Nephron progenitor cell (in vitro differentiated cells): ENCODE measurements at regions not wholly inside any gene's neighbourhood (a gene's known extent, or its start where the extent isn't known, plus 50 kb on each side); places are given as distances from the start of the nearest gene placed in this dataset.
A peak's percentile ranks its signal among the peaks of the same experiment; 100 is the strongest.

ENCODE experiments used
- DNase-seq: peaks from one replicate; pipeline ENCODE4 v3.0.0; 2021
- H3K27ac Mint-ChIP-seq: 2 replicates; pipeline ENCODE4 v1.8.0; 2021; ENCODE audit warnings: mild to moderate bottlenecking, moderate library complexity, mixed read lengths
- H3K27me3 Mint-ChIP-seq: 2 replicates; pipeline ENCODE4 v1.8.0; 2021; ENCODE audit warnings: mild to moderate bottlenecking, low read depth, mixed read lengths; ENCODE audit not compliant: poor library complexity
- H3K36me3 Mint-ChIP-seq: 2 replicates; pipeline ENCODE4 v1.8.0; 2021; ENCODE audit warnings: low read depth, mixed read lengths
- H3K4me1 Mint-ChIP-seq: 2 replicates; pipeline ENCODE4 v1.8.0; 2021; ENCODE audit warnings: mixed read lengths
- H3K4me3 Mint-ChIP-seq: 2 replicates; pipeline ENCODE4 v1.8.0; 2021; ENCODE audit warnings: mild to moderate bottlenecking, moderate library complexity, mixed read lengths
- H3K9me3 Mint-ChIP-seq: 2 replicates; pipeline ENCODE4 v1.8.0; 2021; ENCODE audit warnings: mild to moderate bottlenecking, moderate library complexity, mixed read lengths
- TF ChIP-seq, protein P1 (sequence below): fragments of 200-600 bp; sonication (generic); IDR thresholded peaks from 2 replicates; pipeline ENCODE4 v1.5.0; 2021; ENCODE audit warnings: antibody characterized with exemption

GRCh38 chr16:6343157-6343556 is 989.5 kb upstream of the RBFOX1 start:
- Mint-ChIP-seq H3K36me3 (no peaks in the 10 kb centered on the region), H3K27ac (no peak overlapping the region), H3K4me3 (no peak overlapping the region), H3K27me3 (peaks cover 2% of the 10 kb centered on the region), H3K9me3 (peaks cover 21% of the 10 kb centered on the region), H3K4me1 (no peaks in the 10 kb centered on the region)
- DNase-seq, result no peak
- TF ChIP-seq, protein P1, sequence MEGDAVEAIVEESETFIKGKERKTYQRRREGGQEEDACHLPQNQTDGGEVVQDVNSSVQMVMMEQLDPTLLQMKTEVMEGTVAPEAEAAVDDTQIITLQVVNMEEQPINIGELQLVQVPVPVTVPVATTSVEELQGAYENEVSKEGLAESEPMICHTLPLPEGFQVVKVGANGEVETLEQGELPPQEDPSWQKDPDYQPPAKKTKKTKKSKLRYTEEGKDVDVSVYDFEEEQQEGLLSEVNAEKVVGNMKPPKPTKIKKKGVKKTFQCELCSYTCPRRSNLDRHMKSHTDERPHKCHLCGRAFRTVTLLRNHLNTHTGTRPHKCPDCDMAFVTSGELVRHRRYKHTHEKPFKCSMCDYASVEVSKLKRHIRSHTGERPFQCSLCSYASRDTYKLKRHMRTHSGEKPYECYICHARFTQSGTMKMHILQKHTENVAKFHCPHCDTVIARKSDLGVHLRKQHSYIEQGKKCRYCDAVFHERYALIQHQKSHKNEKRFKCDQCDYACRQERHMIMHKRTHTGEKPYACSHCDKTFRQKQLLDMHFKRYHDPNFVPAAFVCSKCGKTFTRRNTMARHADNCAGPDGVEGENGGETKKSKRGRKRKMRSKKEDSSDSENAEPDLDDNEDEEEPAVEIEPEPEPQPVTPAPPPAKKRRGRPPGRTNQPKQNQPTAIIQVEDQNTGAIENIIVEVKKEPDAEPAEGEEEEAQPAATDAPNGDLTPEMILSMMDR, result no peak

GRCh38 chr16:6341981-6342380 is 990.7 kb upstream of the RBFOX1 start:
- DNase-seq, result no peak
- Mint-ChIP-seq H3K27me3 (peaks cover 2% of the 10 kb centered on the region), H3K4me3 (no peak overlapping the region), H3K4me1 (no peaks in the 10 kb centered on the region), H3K36me3 (no peaks in the 10 kb centered on the region), H3K27ac (no peak overlapping the region), H3K9me3 (peaks cover 21% of the 10 kb centered on the region)
- TF ChIP-seq, protein P1, result no peak

GRCh38 chr16:6335072-6335471 is 997.6 kb upstream of the RBFOX1 start:
- peaks cover 10% of the 10 kb centered on the region for H3K9me3 Mint-ChIP-seq
- peak; percentile 53 for DNase-seq
- no peaks in the 10 kb centered on the region for H3K4me1 Mint-ChIP-seq
- no peaks in the 10 kb centered on the region for H3K27me3 Mint-ChIP-seq
- TF ChIP-seq, protein P1, result peak; percentile 73
- no peak overlapping the region for H3K27ac Mint-ChIP-seq
- no peaks in the 10 kb centered on the region for H3K36me3 Mint-ChIP-seq
- H3K4me3 Mint-ChIP-seq, result no peak overlapping the region

- Mint-ChIP-seq H3K4me3 (no peak overlapping the region), H3K4me1 (no peaks in the 10 kb centered on the region), H3K9me3 (peaks cover 4% of the 10 kb centered on the region), H3K36me3 (no peaks in the 10 kb centered on the region), H3K27me3 (peaks cover 3% of the 10 kb centered on the region), H3K27ac (no peak overlapping the region)
- TF ChIP-seq, protein P1, result no peak
- DNase-seq, result no peak
Measured at GRCh38 chr16:6331770-6332169, 1000.9 kb upstream of the RBFOX1 start.

DNA sequence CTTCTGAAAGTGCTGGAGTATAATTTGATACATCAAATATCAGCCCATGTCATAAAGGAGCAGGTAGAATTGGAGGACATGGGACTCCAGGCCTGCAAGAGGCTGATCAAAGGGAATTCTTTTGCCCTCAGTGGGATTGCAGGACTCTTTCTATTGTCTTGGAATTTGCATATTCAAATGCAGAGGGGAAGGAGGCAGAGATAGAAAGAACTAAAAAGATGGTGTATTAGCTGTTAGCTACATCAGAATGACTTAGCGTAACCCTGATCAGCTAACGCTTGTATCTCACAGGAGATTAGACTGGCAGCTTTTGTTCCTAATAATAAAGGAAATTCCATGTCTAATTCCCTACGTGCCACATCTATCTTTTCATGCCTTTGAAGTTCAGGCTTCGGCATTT is 1014.7 kb upstream of the RBFOX1 start:
- Mint-ChIP-seq H3K4me1 (no peaks in the 10 kb centered on the region), H3K27ac (no peak overlapping the region), H3K9me3 (no peaks in the 10 kb centered on the region), H3K27me3 (no peaks in the 10 kb centered on the region), H3K4me3 (no peak overlapping the region), H3K36me3 (no peaks in the 10 kb centered on the region)
- TF ChIP-seq, protein P1, result no peak
- no peak for DNase-seq

DNA sequence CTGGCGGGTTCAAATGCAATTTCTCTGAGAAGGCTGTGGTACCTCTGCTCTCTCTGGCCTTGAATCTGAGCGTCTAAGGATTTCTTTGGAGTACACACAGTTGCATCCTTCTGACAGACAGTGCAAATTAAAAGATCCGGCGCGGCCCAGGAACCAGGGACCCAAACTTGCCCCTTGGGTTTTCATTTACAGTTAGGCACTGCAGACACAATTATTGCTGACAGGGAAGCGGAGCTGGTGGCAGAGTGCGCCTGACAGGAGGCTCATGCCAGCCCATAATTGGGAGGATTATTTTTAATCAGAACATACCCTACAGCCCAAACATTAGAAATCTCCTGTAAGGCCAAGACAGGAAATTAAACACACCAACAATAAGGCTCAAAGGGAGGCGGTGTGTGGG is 1023.4 kb upstream of the RBFOX1 start:
- Mint-ChIP-seq H3K4me3 (no peak overlapping the region), H3K27ac (peak overlapping the region; percentile 5)
- no peak for DNase-seq

More for the DNA sequence above, 1023.4 kb upstream of the RBFOX1 start:
- Mint-ChIP-seq H3K9me3 (no peaks in the 10 kb centered on the region), H3K4me1 (no peaks in the 10 kb centered on the region), H3K27me3 (peaks cover 6% of the 10 kb centered on the region), H3K36me3 (no peaks in the 10 kb centered on the region)
- TF ChIP-seq, protein P1, result no peak
